ENCODE measurements at regions not wholly inside any gene's neighbourhood (a gene's known extent, or its start where the extent isn't known, plus 50 kb on each side); places are given as distances from the start of the nearest gene placed in this dataset.

DNA sequence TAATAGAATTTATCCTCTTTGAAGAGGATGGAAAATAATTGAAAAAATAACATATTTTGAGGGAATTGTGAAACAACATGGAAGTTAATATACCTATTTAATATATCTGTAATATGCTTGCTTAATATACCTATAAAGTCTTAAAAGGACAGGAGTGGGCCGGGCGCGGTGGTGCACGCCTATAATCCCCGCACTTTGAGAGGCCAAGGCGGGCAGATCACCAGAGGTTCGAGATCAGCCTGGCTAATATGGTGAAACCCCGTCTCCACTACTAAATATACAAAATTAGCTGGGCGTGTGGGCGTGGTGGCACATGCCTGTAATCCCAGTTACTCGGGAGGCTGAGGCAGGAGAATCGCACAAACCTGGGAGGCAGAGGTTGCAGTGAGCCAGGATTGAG lies 254.9 kb downstream of the TMX3 start:
- no peaks in the 10 kb centered on the region for H3K36me3 ChIP-seq (replicated peaks; ENCODE audit: low read depth, low read length)
- peaks cover 4% of the 10 kb centered on the region; the same call in 1 of the 2 replicates for H3K4me1 ChIP-seq (ENCODE audit: low read length)
- no peaks in the 10 kb centered on the region for H3K9me3 ChIP-seq (ENCODE audit: insufficient read depth, low read length)
- no peak overlapping the region for H3K4me2 ChIP-seq (ENCODE audit: low read length)
- H3K27me3 ChIP-seq (ENCODE audit: low read depth, low read length), result no peaks in the 10 kb centered on the region
- H3K9ac ChIP-seq (ENCODE audit: low read length), result no peak overlapping the region
- H3K79me2 ChIP-seq (ENCODE audit: low read length), result no peaks in the 10 kb centered on the region
- no peaks in the 10 kb centered on the region for H4K20me1 ChIP-seq (ENCODE audit: insufficient read depth, low read length)
- H3K4me3 ChIP-seq (ENCODE audit: low read length), result no peak overlapping the region
- no peak for TF ChIP-seq EZH2phosphoT487 (IDR thresholded peaks at IDR 0.05; ENCODE audit: low read depth)
- TF ChIP-seq, protein P1, sequence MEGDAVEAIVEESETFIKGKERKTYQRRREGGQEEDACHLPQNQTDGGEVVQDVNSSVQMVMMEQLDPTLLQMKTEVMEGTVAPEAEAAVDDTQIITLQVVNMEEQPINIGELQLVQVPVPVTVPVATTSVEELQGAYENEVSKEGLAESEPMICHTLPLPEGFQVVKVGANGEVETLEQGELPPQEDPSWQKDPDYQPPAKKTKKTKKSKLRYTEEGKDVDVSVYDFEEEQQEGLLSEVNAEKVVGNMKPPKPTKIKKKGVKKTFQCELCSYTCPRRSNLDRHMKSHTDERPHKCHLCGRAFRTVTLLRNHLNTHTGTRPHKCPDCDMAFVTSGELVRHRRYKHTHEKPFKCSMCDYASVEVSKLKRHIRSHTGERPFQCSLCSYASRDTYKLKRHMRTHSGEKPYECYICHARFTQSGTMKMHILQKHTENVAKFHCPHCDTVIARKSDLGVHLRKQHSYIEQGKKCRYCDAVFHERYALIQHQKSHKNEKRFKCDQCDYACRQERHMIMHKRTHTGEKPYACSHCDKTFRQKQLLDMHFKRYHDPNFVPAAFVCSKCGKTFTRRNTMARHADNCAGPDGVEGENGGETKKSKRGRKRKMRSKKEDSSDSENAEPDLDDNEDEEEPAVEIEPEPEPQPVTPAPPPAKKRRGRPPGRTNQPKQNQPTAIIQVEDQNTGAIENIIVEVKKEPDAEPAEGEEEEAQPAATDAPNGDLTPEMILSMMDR (IDR thresholded peaks at IDR 0.05; ENCODE audit: low read depth, low read length), result no peak
- H2AFZ ChIP-seq (ENCODE audit: low read depth, low read length), result no peak overlapping the region
- H3K27ac ChIP-seq (ENCODE audit: low read length), result no peak overlapping the region

DNA sequence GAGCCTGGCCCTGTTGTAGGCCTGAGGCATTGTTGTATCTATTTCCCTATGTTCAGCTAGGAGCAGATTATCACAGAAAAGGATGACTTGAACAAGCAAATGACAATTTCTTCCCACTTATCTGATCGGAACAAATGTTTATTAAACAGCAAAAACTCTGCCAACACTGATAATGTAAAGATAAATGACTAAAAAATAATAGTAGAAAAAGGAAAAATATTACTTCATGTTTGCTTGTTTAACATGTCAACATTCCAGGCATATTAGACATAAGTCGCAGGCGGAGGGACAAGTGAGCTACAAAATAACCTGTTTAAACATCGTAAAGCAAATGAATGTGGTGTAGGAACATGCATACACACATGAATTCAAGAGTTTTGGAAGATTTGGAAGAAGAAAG lies 257.9 kb downstream of the TMX3 start:
- no peaks in the 10 kb centered on the region for H3K79me2 ChIP-seq (ENCODE audit: low read length)
- TF ChIP-seq, protein P1 (IDR thresholded peaks at IDR 0.05; ENCODE audit: low read depth, low read length), result no peak
- peaks cover 4% of the 10 kb centered on the region; the same call in 1 of the 2 replicates for H3K4me1 ChIP-seq (ENCODE audit: low read length)

DNA sequence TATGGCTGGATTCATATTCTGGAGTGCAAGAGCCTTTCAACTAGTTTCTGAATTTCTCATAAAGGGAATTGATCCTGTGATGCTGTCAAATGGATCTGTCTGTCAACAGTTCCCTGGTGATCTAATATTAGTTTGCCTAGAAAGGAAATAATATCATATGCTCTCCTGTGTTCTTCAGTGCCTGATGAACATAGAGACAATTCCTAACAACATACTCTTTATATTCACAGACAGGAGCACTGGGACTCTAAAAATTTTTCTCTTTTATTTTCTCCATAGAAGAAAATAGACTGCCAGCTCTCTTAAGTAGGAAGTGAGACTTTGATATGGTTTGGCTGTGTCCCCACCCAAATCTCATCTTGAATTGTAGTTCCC lies 259.7 kb downstream of the TMX3 start:
- H4K20me1 ChIP-seq (ENCODE audit: insufficient read depth, low read length), result no peaks in the 10 kb centered on the region
- H3K9me3 ChIP-seq (ENCODE audit: insufficient read depth, low read length), result peaks cover 3% of the 10 kb centered on the region; the same call in 1 of the 2 replicates
- no peak overlapping the region for H3K4me3 ChIP-seq (ENCODE audit: low read length)
- TF ChIP-seq EZH2phosphoT487 (IDR thresholded peaks at IDR 0.05; ENCODE audit: low read depth), result no peak
- TF ChIP-seq, protein P1 (IDR thresholded peaks at IDR 0.05; ENCODE audit: low read depth, low read length), result no peak
- no peak overlapping the region for H3K9ac ChIP-seq (ENCODE audit: low read length)
- no peaks in the 10 kb centered on the region for H3K36me3 ChIP-seq (replicated peaks; ENCODE audit: low read depth, low read length)
- no peak overlapping the region for H3K27ac ChIP-seq (ENCODE audit: low read length)
- no peak overlapping the region for H3K4me2 ChIP-seq (ENCODE audit: low read length)
- no peaks in the 10 kb centered on the region for H3K4me1 ChIP-seq (ENCODE audit: low read length)
- no peaks in the 10 kb centered on the region for H3K79me2 ChIP-seq (ENCODE audit: low read length)
- H3K27me3 ChIP-seq (ENCODE audit: low read depth, low read length), result no peaks in the 10 kb centered on the region
- no peak overlapping the region for H2AFZ ChIP-seq (ENCODE audit: low read depth, low read length)

More for the DNA sequence above, 257.9 kb downstream of the TMX3 start:
- Histone ChIP-seq H3K4me3 (ENCODE audit: low read length) (no peak overlapping the region), H3K9ac (ENCODE audit: low read length) (no peak overlapping the region), H3K27me3 (ENCODE audit: low read depth, low read length) (no peaks in the 10 kb centered on the region), H3K4me2 (ENCODE audit: low read length) (no peak overlapping the region), H3K27ac (ENCODE audit: low read length) (no peak overlapping the region), H2AFZ (ENCODE audit: low read depth, low read length) (no peak overlapping the region), H3K36me3 (replicated peaks; ENCODE audit: low read depth, low read length) (no peaks in the 10 kb centered on the region), H4K20me1 (ENCODE audit: insufficient read depth, low read length) (no peaks in the 10 kb centered on the region), H3K9me3 (ENCODE audit: insufficient read depth, low read length) (peaks cover 3% of the 10 kb centered on the region; the same call in 1 of the 2 replicates)

DNA sequence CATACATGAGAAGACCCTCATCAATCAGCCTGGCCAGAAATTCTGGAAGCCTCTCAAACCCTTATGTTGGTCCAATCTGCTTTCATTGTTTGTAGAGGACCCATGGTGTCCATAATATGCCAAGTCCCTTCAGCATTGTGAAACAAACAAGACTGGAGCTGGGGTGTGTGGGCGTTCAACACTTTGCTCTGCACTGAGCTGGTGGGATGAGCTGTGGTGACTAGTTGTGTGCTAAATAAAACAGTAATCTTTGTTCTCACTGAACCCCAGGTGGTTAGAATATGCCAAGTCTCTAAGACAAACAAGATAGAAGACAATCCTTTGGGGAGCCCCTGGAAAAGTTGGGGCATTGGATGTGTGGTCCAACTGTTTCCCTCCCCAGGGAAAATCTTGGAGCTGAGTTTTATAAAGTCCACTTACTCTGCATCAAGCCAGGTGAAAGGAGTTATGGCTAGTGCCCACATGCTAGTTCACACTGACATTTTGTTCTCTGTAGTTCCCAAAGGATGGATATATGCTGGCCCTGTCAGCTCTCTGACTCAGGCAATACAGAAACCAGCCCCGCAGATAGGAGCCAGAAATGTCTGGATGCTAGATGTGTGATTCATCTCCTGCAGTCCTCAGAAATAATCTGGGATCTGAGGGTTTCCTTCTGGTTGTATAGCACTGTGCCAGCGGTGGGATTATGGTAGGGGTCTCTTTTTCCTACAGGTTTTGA lies 260.2 kb downstream of the TMX3 start:
- no peaks in the 10 kb centered on the region for H3K27me3 ChIP-seq (ENCODE audit: low read depth, low read length)
- H3K27ac ChIP-seq (ENCODE audit: low read length), result no peak overlapping the region
- H3K4me1 ChIP-seq (ENCODE audit: low read length), result no peaks in the 10 kb centered on the region
- H3K9ac ChIP-seq (ENCODE audit: low read length), result no peak overlapping the region
- H4K20me1 ChIP-seq (ENCODE audit: insufficient read depth, low read length), result no peaks in the 10 kb centered on the region
- no peak overlapping the region for H2AFZ ChIP-seq (ENCODE audit: low read depth, low read length)
- TF ChIP-seq, protein P1 (IDR thresholded peaks at IDR 0.05; ENCODE audit: low read depth, low read length), result no peak
- no peak for TF ChIP-seq EZH2phosphoT487 (IDR thresholded peaks at IDR 0.05; ENCODE audit: low read depth)
- H3K4me2 ChIP-seq (ENCODE audit: low read length), result no peak overlapping the region
- H3K36me3 ChIP-seq (replicated peaks; ENCODE audit: low read depth, low read length), result no peaks in the 10 kb centered on the region
- H3K79me2 ChIP-seq (ENCODE audit: low read length), result no peaks in the 10 kb centered on the region
- H3K9me3 ChIP-seq (ENCODE audit: insufficient read depth, low read length), result peaks cover 3% of the 10 kb centered on the region; the same call in 1 of the 2 replicates
- no peak overlapping the region for H3K4me3 ChIP-seq (ENCODE audit: low read length)

Data from OCI-LY3 (cell line).